ENCODE measurements at regions not wholly inside any gene's neighbourhood (a gene's known extent, or its start where the extent isn't known, plus 50 kb on each side); places are given as distances from the start of the nearest gene placed in this dataset.
A peak's percentile ranks its signal among the peaks of the same experiment; 100 is the strongest.

GRCh38 chr16:51410125-51410524, 259.1 kb upstream of the SALL1 start:
- DNase-seq (ENCODE audit: low read depth), result no peak
- no peak for TF ChIP-seq CTCF (IDR thresholded peaks at IDR 0.05; ENCODE audit: insufficient read depth, low read depth, low read length)
- H3K4me3 ChIP-seq (ENCODE audit: low read depth, low read length), result no peak overlapping the region

- H3K4me3 ChIP-seq (ENCODE audit: low read depth, low read length), result no peak overlapping the region
- DNase-seq (ENCODE audit: low read depth), result peak; percentile 85
- TF ChIP-seq CTCF (IDR thresholded peaks at IDR 0.05; ENCODE audit: insufficient read depth, low read depth, low read length), result no peak
These were observed 258.1 kb upstream of the SALL1 start for GRCh38 chr16:51409001-51409675.

GRCh38 chr16:51408357-51408756, 257.3 kb upstream of the SALL1 start:
- H3K4me3 ChIP-seq (ENCODE audit: low read depth, low read length), result no peak overlapping the region
- no peak for TF ChIP-seq CTCF (IDR thresholded peaks at IDR 0.05; ENCODE audit: insufficient read depth, low read depth, low read length)
- peak; percentile 33 for DNase-seq (ENCODE audit: low read depth)

GRCh38 chr16:51407921-51408320, 256.9 kb upstream of the SALL1 start:
- no peak overlapping the region for H3K4me3 ChIP-seq (ENCODE audit: low read depth, low read length)
- TF ChIP-seq CTCF (IDR thresholded peaks at IDR 0.05; ENCODE audit: insufficient read depth, low read depth, low read length), result no peak
- DNase-seq (ENCODE audit: low read depth), result no peak

- no peak for TF ChIP-seq CTCF (IDR thresholded peaks at IDR 0.05; ENCODE audit: insufficient read depth, low read depth, low read length)
- no peak for DNase-seq (ENCODE audit: low read depth)
- no peak overlapping the region for H3K4me3 ChIP-seq (ENCODE audit: low read depth, low read length)
These were observed 256.1 kb upstream of the SALL1 start for GRCh38 chr16:51407199-51407598.

- no peak for DNase-seq (ENCODE audit: low read depth)
- no peak for TF ChIP-seq CTCF (IDR thresholded peaks at IDR 0.05; ENCODE audit: insufficient read depth, low read depth, low read length)
- H3K4me3 ChIP-seq (ENCODE audit: low read depth, low read length), result no peak overlapping the region
These were observed 254.3 kb upstream of the SALL1 start for GRCh38 chr16:51405361-51405760.

GRCh38 chr16:51404386-51404785, 253.3 kb upstream of the SALL1 start:
- DNase-seq (ENCODE audit: low read depth), result no peak
- no peak overlapping the region for H3K4me3 ChIP-seq (ENCODE audit: low read depth, low read length)
- no peak for TF ChIP-seq CTCF (IDR thresholded peaks at IDR 0.05; ENCODE audit: insufficient read depth, low read depth, low read length)
